K562 (cell line): ENCODE measurements at regions not wholly inside any gene's neighbourhood (a gene's known extent, or its start where the extent isn't known, plus 50 kb on each side); places are given as distances from the start of the nearest gene placed in this dataset.

Experiments
- ATAC-seq: fragments of 200-7000 bp; cut with Tn5 transposase; 3 replicates; pipeline ENCODE4 v1.9.1; 2020; ENCODE audit warnings: moderate library complexity
- BruUV-seq: library from RNA; stranded (reverse); fragments of 400-500 nt; replicated peaks from 2 replicates; lab custom pipeline; 2021; lab: Mats Ljungman, UMichigan
- CTCF ChIA-PET: fragments of 300-600 bp; formaldehyde crosslinking; extraction: SDS; loops from one replicate; lab custom pipeline; 2021; ENCODE audit warnings: low intra/inter-chr PET ratio; lab: Yijun Ruan, JAX
- POLR2A ChIA-PET: fragments of 300-600, 350-650 bp; sonication (Branson Sonifier 250); formaldehyde crosslinking; extraction: SDS; loops from one replicate; lab custom pipeline; 2021; ENCODE audit warnings: antibody characterized with exemption, inconsistent platforms; lab: Yijun Ruan, JAX
- DNase-seq, 4 experiments: peaks; one replicate each; pipeline versions ENCODE4 v3.0.0 to v3.0.0-alpha.2; 2011 to 2018; ENCODE audit warnings: low spot score in 3 of 4, mixed read lengths in 3 of 4; ENCODE audit errors: extremely low read depth in 1 of 4
- FAIRE-seq: peaks from 2 replicates; lab custom pipeline; 2011; peaks lifted over from hg19 to GRCh38; lab: Jason Lieb, UNC
- H2AFZ ChIP-seq: 2 replicates; pipeline ENCODE4 v1.6.0; 2011; ENCODE audit warnings: low read depth, low read length, control low read depth, inconsistent platforms
- H3K27ac ChIP-seq: fragments of 200-600 bp; 3 replicates; pipeline ENCODE4 v1.8.0; 2011; ENCODE audit warnings: low read depth, mild to moderate bottlenecking, control low read depth, inconsistent platforms, low read length, moderate library complexity, mixed read lengths; ENCODE audit errors: extremely low read depth
- H3K27me3 ChIP-seq, 2 experiments: fragments of 300-600 bp in 1 of 2; 2 replicates in 1 of 2; 3 replicates in 1 of 2; pipeline versions ENCODE4 v1.6.0 to v1.8.0; 2011; ENCODE audit warnings: inconsistent platforms in 2 of 2, low read length in 2 of 2, mild to moderate bottlenecking in 1 of 2, mixed read lengths in 1 of 2, moderate library complexity in 1 of 2; ENCODE audit not compliant: control insufficient read depth in 2 of 2, insufficient read depth in 2 of 2
- H3K36me3 ChIP-seq: fragments of 300-600 bp; 3 replicates; pipeline ENCODE4 v1.8.0; 2011; ENCODE audit warnings: mild to moderate bottlenecking, low read length, inconsistent platforms; ENCODE audit not compliant: control insufficient read depth, insufficient read depth
- H3K4me1 ChIP-seq, 2 experiments: fragments of 200-600 bp in 1 of 2; replicated peaks in 1 of 2; 2 replicates in 1 of 2; 3 replicates in 1 of 2; pipeline versions ENCODE4 v1.5.1 to v1.8.0; 2011; ENCODE audit warnings: inconsistent platforms in 2 of 2, low read length in 2 of 2, mild to moderate bottlenecking in 1 of 2, mixed read lengths in 1 of 2, moderate library complexity in 1 of 2; ENCODE audit not compliant: control insufficient read depth in 2 of 2, insufficient read depth in 2 of 2
- H3K4me2 ChIP-seq: 2 replicates; pipeline ENCODE4 v1.6.1; 2011; ENCODE audit warnings: low read length, control low read depth, inconsistent platforms, mixed read lengths; ENCODE audit not compliant: insufficient read depth
- H3K4me3 ChIP-seq: fragments of 200-600 bp; sonication (generic), shearing (Covaris generic); 2 replicates; pipeline ENCODE4 v1.5.1; 2016; ENCODE audit warnings: control low read depth, inconsistent platforms
- H3K79me2 ChIP-seq: fragments of 200-600 bp; 3 replicates; pipeline ENCODE4 v1.8.0; 2011; ENCODE audit warnings: low read length, inconsistent platforms; ENCODE audit not compliant: control insufficient read depth, insufficient read depth
- H3K9ac ChIP-seq, 2 experiments: 2 replicates each; pipeline versions ENCODE4 v1.6.0 to v1.6.1; 2011; ENCODE audit warnings: low read depth in 2 of 2, low read length in 2 of 2, control low read depth in 1 of 2, inconsistent platforms in 1 of 2, mild to moderate bottlenecking in 1 of 2, mixed read lengths in 1 of 2; ENCODE audit not compliant: insufficient read depth in 1 of 2
- H3K9me1 ChIP-seq: one replicate; pipeline ENCODE4 v1.6.0; 2011; ENCODE audit warnings: inconsistent platforms, mild to moderate bottlenecking, low read length, moderate library complexity; ENCODE audit not compliant: control insufficient read depth, insufficient read depth
- H3K9me3 ChIP-seq: replicated peaks from 2 replicates; pipeline ENCODE4 v1.5.1; 2011; ENCODE audit warnings: low read depth, low read length, inconsistent platforms; ENCODE audit not compliant: control insufficient read depth, insufficient read depth
- H4K20me1 ChIP-seq: replicated peaks from 2 replicates; pipeline ENCODE4 v1.6.1; 2011; ENCODE audit warnings: low read length, inconsistent platforms, mixed read lengths; ENCODE audit not compliant: control insufficient read depth, insufficient read depth
- ASH1L ChIP-seq: fragments of 450-650 bp; IDR thresholded peaks from 2 replicates; pipeline ENCODE4 v1.6.1; 2018; ENCODE audit warnings: borderline replicate concordance, mild to moderate bottlenecking, low read depth; ENCODE audit not compliant: partially characterized antibody
- HLTF ChIP-seq: fragments of 450-650 bp; IDR thresholded peaks from 2 replicates; pipeline ENCODE4 v1.6.1; 2016
- HNRNPUL1 ChIP-seq: fragments of 200-400 bp; formaldehyde crosslinking; IDR thresholded peaks from 2 replicates; pipeline ENCODE4 v1.6.1; 2017; ENCODE audit warnings: low read length
- SP1 ChIP-seq: sonication (generic); formaldehyde crosslinking; IDR thresholded peaks from 2 replicates; pipeline ENCODE4 v1.8.1; 2022; ENCODE audit warnings: mild to moderate bottlenecking, missing genetic modification reagents
- TGIF2 ChIP-seq: sonication (generic); formaldehyde crosslinking; IDR thresholded peaks from 2 replicates; pipeline ENCODE4 v1.8.1; 2022; ENCODE audit warnings: mild to moderate bottlenecking, missing genetic modification reagents, moderate library complexity
- U2AF2 ChIP-seq: fragments of 200-400 bp; formaldehyde crosslinking; optimal IDR thresholded peaks from 2 replicates; pipeline ENCODE3; 2017; ENCODE audit warnings: low read depth, mild to moderate bottlenecking, low read length
- WGBS: fragments of 100-300 bp; shearing (Covaris generic); methylation state at CpG from one replicate; pipeline ENCODE4 v1.1.6; 2016; ENCODE audit warnings: low coverage, mixed read lengths; ENCODE audit not compliant: insufficient coverage; ENCODE audit errors: missing lambda C conversion rate; 5-methylcytosine and 5-hydroxymethylcytosine counted together
- in situ Hi-C: fragments of 300-500 bp; cut with MboI; formaldehyde crosslinking; loops from 4 replicates; pipeline ENCODE4 v1.15.0; 2018; ENCODE audit warnings: inconsistent platforms, mixed read lengths
- intact Hi-C: fragments of 100-400 bp; cut with micrococcal nuclease; formaldehyde crosslinking; loops from 2 replicates; pipeline ENCODE4 v1.14.2; 2022
- TF ChIP-seq, protein P1 (sequence below): fragments of 450-650 bp; formaldehyde crosslinking; conservative IDR thresholded peaks from 2 replicates; pipeline ENCODE4 v1.4.0; 2022; ENCODE audit warnings: mild to moderate bottlenecking, missing genetic modification characterization
- TF ChIP-seq, protein P2 (sequence below), 2 experiments: fragments of 450-650 bp; IDR thresholded peaks; 2 replicates each; pipeline ENCODE4 v1.6.1; 2016

DNA sequence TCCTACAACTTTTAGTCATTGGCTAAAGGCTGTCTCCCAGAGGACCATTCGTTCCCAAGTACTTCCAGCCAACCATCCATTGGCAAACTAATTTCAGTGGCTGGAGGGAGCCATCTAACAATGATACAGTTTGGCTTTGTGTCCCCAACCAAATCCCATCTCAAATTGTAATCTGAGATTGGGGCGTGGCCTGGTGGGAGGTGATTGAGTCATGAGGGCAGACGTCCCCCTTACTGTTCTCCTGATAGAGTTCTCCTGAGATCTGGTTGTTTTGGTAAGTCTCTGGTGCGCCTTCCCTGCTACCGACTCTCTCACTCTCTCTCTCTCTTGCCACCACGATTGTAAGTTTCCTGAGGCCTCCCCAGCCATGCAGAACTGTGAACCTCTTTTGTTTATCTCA is 99.7 kb upstream of the FUT8 start:
- ChIA-PET POLR2A (no interaction called here), CTCF (no interaction called here)
- Histone ChIP-seq H3K36me3 (no peaks in the 10 kb centered on the region), H3K4me3 (no peak overlapping the region), H3K9me3 (no peaks in the 10 kb centered on the region; the same call in 1 of the 2 replicates), H3K4me1 (no peaks in the 10 kb centered on the region), H4K20me1 (no peaks in the 10 kb centered on the region), H3K27me3 (no peaks in the 10 kb centered on the region; a peak in 1 of 5 replicates), H2AFZ (no peak overlapping the region), H3K9me1 (no peaks in the 10 kb centered on the region), H3K27ac (no peak overlapping the region), H3K79me2 (no peaks in the 10 kb centered on the region), H3K4me2 (no peak overlapping the region), H3K9ac (no peak overlapping the region)
- ATAC-seq, result no peak
- WGBS, result 18% methylated on average over 5 of the region's 6 CpGs
- no peak for DNase-seq
- no TSS peak for BruUV-seq
- TF ChIP-seq U2AF2, result no peak
- TF ChIP-seq, protein P1, sequence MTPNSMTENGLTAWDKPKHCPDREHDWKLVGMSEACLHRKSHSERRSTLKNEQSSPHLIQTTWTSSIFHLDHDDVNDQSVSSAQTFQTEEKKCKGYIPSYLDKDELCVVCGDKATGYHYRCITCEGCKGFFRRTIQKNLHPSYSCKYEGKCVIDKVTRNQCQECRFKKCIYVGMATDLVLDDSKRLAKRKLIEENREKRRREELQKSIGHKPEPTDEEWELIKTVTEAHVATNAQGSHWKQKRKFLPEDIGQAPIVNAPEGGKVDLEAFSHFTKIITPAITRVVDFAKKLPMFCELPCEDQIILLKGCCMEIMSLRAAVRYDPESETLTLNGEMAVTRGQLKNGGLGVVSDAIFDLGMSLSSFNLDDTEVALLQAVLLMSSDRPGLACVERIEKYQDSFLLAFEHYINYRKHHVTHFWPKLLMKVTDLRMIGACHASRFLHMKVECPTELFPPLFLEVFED, result no peak
- TF ChIP-seq TGIF2, result no peak
- no peak for TF ChIP-seq HNRNPUL1
- no peak for TF ChIP-seq HLTF
- TF ChIP-seq SP1, result no peak
- TF ChIP-seq ASH1L, result no peak
- TF ChIP-seq, protein P2, sequence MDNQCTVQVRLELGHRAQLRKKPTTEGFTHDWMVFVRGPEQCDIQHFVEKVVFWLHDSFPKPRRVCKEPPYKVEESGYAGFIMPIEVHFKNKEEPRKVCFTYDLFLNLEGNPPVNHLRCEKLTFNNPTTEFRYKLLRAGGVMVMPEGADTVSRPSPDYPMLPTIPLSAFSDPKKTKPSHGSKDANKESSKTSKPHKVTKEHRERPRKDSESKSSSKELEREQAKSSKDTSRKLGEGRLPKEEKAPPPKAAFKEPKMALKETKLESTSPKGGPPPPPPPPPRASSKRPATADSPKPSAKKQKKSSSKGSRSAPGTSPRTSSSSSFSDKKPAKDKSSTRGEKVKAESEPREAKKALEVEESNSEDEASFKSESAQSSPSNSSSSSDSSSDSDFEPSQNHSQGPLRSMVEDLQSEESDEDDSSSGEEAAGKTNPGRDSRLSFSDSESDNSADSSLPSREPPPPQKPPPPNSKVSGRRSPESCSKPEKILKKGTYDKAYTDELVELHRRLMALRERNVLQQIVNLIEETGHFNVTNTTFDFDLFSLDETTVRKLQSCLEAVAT (IDR thresholded peaks at IDR 0.05), result no peak
- in situ Hi-C loops (no loop called here), intact Hi-C loops (no loop called here)
- no peak for FAIRE-seq
